ENCODE measurements at regions not wholly inside any gene's neighbourhood (a gene's known extent, or its start where the extent isn't known, plus 50 kb on each side); places are given as distances from the start of the nearest gene placed in this dataset.
"Not testable (repeated sequence)": the region's sequence is repeated elsewhere in the genome, so short reads cannot be mapped to it uniquely, and the experiment has no call there.

DNA sequence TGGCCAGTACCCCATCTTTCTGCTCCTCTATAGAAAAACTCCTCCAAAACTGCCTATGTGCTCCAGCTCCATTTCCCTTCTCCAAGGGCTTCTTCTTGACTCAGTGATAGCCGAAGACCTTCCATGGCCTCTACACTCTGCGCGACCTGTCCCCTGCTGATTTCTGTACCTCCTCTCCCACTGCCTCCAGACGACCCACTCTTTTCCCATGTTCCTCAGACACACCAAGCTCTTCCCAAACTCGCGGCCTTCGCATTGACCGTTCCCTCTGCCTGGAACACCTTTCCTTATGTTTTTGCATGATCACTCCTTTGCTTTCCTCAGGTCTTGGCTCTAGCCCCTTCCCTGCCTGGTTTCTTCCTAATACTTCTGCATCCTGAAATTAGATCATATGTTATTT is 255.6 kb upstream of the SDK2 start:
- no peak for DNase-seq

DNA sequence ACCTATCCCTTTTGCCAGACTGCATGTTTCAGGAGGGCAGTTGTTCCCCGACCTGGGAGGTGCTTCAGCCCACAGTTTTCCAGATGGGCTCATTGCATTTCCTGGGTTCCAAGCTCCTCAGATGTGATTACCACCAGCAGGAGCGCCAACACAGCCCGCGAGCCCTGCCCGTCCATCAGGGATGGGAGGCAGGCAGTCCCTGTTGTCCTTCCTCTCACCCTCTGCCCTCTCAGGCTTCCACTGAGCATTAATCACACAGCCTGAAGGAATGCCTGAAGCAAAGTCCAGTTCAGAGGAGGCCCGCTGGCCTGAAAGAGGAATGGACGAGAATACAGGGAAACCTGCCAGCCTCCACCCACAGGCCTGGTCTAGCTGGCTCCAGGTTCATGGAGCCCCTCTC is 256.3 kb upstream of the SDK2 start:
- DNase-seq, result no peak

GRCh38 chr17:73901249-73901648 is 257.0 kb upstream of the SDK2 start:
- no peak for DNase-seq

GRCh38 chr17:73901661-73902415 is 257.6 kb upstream of the SDK2 start:
- peak; percentile 60 for DNase-seq

GRCh38 chr17:73902416-73903181 is 258.4 kb upstream of the SDK2 start:
- peak; percentile 53 for DNase-seq

- DNase-seq, result no peak
Observed at GRCh38 chr17:73906896-73907870, 262.9 kb upstream of the SDK2 start.

DNA sequence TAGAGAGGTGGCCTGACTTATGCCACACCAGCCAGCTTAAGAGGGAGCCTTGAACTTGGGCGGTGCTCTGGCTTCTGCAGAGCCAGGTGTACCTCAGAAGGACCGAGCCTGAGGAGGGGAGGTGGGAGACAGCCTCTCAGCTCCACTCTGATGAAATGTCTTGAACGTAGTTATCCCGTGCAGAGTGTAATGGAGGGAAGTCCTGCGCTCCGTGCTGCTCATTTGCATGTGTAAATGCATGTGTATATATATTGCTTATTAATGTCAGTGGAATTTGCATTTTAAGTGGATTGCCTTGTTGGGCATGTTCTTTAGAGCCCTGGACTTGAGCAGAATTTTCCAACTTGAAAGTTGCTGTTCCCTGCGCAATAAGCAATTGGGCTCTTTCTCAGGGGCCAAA is 264.9 kb upstream of the SDK2 start:
- DNase-seq, result no peak

- no peak for DNase-seq
Observed at GRCh38 chr17:73910206-73910605, 266.0 kb upstream of the SDK2 start.

- DNase-seq, result no peak
Observed at GRCh38 chr17:73910821-73911515, 266.7 kb upstream of the SDK2 start.

GRCh38 chr17:73911726-73912372 is 267.6 kb upstream of the SDK2 start:
- no peak for DNase-seq

DNA sequence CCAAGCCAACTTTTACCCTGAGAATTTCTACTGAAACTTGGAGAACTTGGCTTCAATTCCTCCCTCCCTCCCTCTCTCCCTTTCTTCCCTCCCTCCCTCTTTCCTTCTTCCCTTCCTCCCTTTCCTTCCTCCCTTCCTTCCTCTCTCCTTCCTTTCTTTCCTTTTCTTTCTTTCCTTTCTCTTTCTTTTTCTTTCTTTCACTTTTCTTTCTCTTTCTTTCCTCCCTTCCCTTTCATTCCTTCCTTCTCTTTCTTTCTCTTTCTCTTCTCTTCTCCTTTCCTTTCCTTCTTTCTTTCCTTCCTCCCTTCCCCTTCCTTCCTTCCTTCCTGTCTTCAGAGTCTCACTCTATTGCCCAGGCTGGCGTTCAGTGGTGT is 268.1 kb upstream of the SDK2 start:
- DNase-seq, result no peak

- no peak for DNase-seq
Observed at GRCh38 chr17:73914536-73915274, 270.5 kb upstream of the SDK2 start.

GRCh38 chr17:73919033-73919432 is 274.8 kb upstream of the SDK2 start:
- not testable (repeated sequence) for DNase-seq

DNA sequence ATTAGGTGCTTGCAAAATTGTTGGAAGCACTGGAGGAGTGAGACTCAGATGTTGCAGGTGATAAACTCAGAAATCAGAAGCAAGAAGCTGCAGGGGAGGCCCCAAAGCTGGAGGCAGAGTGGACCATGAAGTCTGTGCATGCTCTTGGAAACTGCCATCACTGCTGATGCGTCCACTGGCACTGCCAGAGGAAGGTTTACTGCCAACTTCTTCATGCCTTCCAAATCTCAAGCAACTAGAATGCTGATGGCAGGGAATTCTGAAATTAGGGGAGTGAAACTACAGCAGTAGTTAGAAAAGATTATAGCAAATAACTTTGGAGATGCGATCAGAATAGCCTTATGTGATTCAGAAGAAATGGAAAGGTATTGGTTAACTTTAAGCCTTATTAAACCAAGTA is 277.1 kb upstream of the SDK2 start:
- no peak for DNase-seq

- no peak for DNase-seq
Observed at GRCh38 chr17:73924114-73924908, 279.2 kb upstream of the RPL38 start.

DNA sequence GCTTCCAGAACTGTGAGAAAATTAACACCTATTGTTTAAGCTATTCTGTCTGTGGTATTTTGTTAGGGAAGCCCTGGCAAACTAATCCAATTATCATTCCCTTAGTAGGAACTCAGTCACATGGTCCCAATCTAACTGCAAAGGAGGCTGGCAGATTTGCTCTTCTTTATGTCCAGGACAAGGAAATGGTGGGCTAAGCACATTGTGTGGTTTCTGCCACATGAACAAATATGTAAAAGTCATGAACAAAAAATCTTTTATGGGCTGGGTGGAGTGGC is 278.6 kb upstream of the RPL38 start:
- DNase-seq, result no peak

DNA sequence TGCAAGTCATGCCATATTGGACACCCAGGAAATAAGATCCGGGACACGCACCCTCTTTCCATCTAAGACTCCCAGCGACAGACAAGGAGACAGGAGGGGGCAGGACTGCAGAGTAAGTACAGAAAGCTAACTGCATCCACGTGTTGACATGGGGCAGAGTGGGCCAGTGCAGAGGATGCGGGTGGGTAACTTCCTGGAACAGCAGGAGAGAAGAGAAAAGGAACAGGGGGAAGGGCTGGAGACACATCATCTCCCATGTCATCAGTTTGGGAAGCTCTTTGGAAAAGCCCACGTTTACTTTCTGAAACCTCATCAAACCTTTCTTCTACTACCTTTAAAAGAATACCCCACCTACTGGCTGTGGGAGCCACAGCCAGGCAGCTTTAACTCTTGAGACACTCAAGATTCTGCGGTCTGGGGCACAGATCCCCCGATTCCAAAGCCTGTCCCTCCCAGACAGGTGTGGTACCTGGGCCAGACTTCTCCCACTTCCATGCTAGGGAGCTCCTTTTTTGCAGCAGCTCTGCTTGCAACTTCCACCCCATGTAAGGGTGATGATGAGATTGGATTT is 273.5 kb upstream of the RPL38 start:
- DNase-seq, result no peak

DNA sequence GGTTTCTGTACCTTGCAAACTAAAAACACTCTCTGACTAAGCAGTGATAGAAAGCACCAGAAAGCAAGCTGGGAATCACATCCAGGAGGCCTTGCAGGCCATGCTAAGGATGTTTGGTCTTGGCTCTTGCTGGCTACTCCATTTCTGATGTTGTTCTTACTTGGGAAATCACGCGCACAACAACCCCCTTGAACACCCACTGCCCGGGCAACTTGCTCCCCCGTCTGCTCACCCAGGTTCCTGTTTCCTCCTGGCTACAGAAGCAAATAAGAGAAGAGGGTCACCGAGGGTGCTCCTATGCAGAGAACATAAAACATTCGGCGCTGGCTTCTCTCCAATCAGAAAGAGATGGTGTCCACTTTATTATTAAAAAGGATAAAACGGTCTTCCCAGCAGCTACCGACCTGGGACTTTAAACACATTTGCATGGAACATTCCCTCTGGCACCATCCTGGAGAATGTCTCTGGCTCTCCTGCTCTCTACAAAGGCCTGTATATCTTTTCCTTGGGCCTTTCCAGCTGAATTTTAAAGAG is 271.2 kb upstream of the RPL38 start:
- no peak for DNase-seq

GRCh38 chr17:73933164-73933766 is 270.2 kb upstream of the RPL38 start:
- DNase-seq, result no peak

DNA sequence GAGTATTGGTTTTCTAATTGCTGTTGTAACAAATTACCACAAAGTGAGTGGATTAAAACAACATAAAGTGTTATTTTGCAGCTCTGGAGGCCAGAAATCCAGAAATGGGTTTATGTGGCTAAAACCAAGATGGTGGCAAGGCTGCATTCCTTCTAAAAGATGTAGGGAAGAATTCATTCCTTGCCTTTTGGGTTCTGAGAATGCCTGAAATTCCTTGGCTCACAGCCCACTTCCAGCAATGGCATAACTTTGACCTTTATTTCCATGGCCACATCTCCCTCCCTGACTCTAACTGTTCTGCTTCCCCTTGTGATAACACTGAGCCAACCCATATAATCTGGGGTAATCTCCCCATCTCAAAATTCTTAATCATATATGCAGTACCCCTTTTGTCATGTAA is 269.6 kb upstream of the RPL38 start:
- no peak for DNase-seq
